PC-3 (cell line): ENCODE measurements at regions not wholly inside any gene's neighbourhood (a gene's known extent, or its start where the extent isn't known, plus 50 kb on each side); places are given as distances from the start of the nearest gene placed in this dataset.

Experiments used
- ATAC-seq: fragments of 200-7000 bp; cut with Tn5 transposase; 2 replicates; pipeline ENCODE4 v1.9.1; 2020; ENCODE audit warnings: mild to moderate bottlenecking, moderate library complexity
- BruUV-seq: library from RNA; stranded (reverse); fragments of 400-500 nt; replicated peaks from 2 replicates; lab custom pipeline; 2021; lab: Mats Ljungman, UMichigan
- CTCF ChIA-PET: fragments of 300-600 bp; sonication (Branson Sonifier 250); formaldehyde crosslinking; loops from one replicate; lab custom pipeline; 2022; ENCODE audit warnings: antibody characterized with exemption; lab: Charles Lee
- POLR2A ChIA-PET: fragments of 300-600 bp; sonication (Branson Sonifier 250); formaldehyde crosslinking; loops from one replicate; lab custom pipeline; 2022; ENCODE audit warnings: antibody characterized with exemption; ENCODE audit not compliant: unreplicated experiment; lab: Charles Lee
- DNase-seq: peaks from one replicate; pipeline ENCODE4 v3.0.0-alpha.2; 2015
- H2AFZ ChIP-seq: fragments of 300-600 bp; sonication (generic); 2 replicates; pipeline ENCODE4 v1.6.0; 2016; ENCODE audit warnings: antibody characterized with exemption, low read length
- H3F3A ChIP-seq: fragments of 300-600 bp; sonication (generic); one replicate; pipeline ENCODE4 v1.6.0; 2017; ENCODE audit warnings: antibody characterized with exemption, low read length, control low read depth, mild to moderate bottlenecking; ENCODE audit not compliant: unreplicated experiment
- H3K27ac ChIP-seq: fragments of 300-600 bp; sonication (generic); 2 replicates; pipeline ENCODE4 v1.5.1; 2016; ENCODE audit warnings: mild to moderate bottlenecking, low read length
- H3K27me3 ChIP-seq: fragments of 300-600 bp; sonication (generic); 2 replicates; pipeline ENCODE4 v1.6.1; 2016; ENCODE audit warnings: low read length, mixed read lengths
- H3K36me3 ChIP-seq: fragments of 300-600 bp; sonication (generic); 2 replicates; pipeline ENCODE4 v1.6.1; 2016; ENCODE audit warnings: low read depth, mixed run types, low read length, mixed read lengths
- H3K4me1 ChIP-seq: fragments of 300-600 bp; sonication (generic); 2 replicates; pipeline ENCODE4 v1.5.1; 2016; ENCODE audit warnings: low read length; ENCODE audit not compliant: insufficient read depth
- H3K4me2 ChIP-seq: fragments of 300-600 bp; sonication (generic); 2 replicates; pipeline ENCODE4 v1.6.0; 2016; ENCODE audit warnings: low read length
- H3K4me3 ChIP-seq: fragments of 300-600 bp; sonication (generic); 2 replicates; pipeline ENCODE4 v1.5.1; 2016; ENCODE audit warnings: mild to moderate bottlenecking, low read length, mixed read lengths
- H3K79me2 ChIP-seq: fragments of 300-600 bp; sonication (generic); 2 replicates; pipeline ENCODE4 v1.6.1; 2017; ENCODE audit warnings: low read length, mixed read lengths
- H3K9ac ChIP-seq: fragments of 300-600 bp; sonication (generic); 2 replicates; pipeline ENCODE4 v1.6.0; 2016; ENCODE audit warnings: mild to moderate bottlenecking, low read length
- H3K9me2 ChIP-seq: fragments of 300-600 bp; sonication (generic); replicated peaks from 2 replicates; pipeline ENCODE4 v1.6.1; 2016; ENCODE audit warnings: mixed run types, low read length, mixed read lengths
- H3K9me3 ChIP-seq: fragments of 300-600 bp; sonication (generic); 2 replicates; pipeline ENCODE4 v1.6.1; 2016; ENCODE audit warnings: low read length, mixed read lengths
- H4K20me1 ChIP-seq: fragments of 300-600 bp; sonication (generic); 2 replicates; pipeline ENCODE4 v1.6.1; 2016; ENCODE audit warnings: low read length, mixed read lengths
- CTCF ChIP-seq: fragments of 300-600 bp; sonication (generic); conservative IDR thresholded peaks from 2 replicates; pipeline ENCODE4 v1.5.1; 2017; ENCODE audit warnings: antibody characterized with exemption, low read depth, mild to moderate bottlenecking, low read length
- EZH2 ChIP-seq: fragments of 300-600 bp; sonication (generic); IDR thresholded peaks from one replicate; pipeline ENCODE4 v1.6.1; 2017; ENCODE audit warnings: antibody characterized with exemption, mild to moderate bottlenecking, low read length; ENCODE audit not compliant: unreplicated experiment
- EZH2phosphoT487 ChIP-seq: fragments of 300-600 bp; sonication (generic); IDR thresholded peaks from 2 replicates; pipeline ENCODE4 v1.6.1; 2018; ENCODE audit warnings: mild to moderate bottlenecking, antibody characterized with exemption, low read length, borderline replicate concordance
- intact Hi-C: fragments of 100-400 bp; cut with micrococcal nuclease; formaldehyde crosslinking; loops from 2 replicates; pipeline ENCODE4 v1.9.0; 2023

GRCh38 chr20:21033817-21034216 is 72.3 kb downstream of the LINC00237 start:
- TF ChIP-seq EZH2phosphoT487, result no peak
- no peak for TF ChIP-seq CTCF
- no peak for TF ChIP-seq EZH2
- Histone ChIP-seq H3K9me3 (no peaks in the 10 kb centered on the region), H4K20me1 (no peaks in the 10 kb centered on the region), H3K4me2 (no peak overlapping the region), H3F3A (no peaks in the 10 kb centered on the region), H3K27ac (no peak overlapping the region), H3K9ac (no peak overlapping the region), H3K27me3 (peaks cover 24% of the 10 kb centered on the region), H3K79me2 (no peaks in the 10 kb centered on the region), H3K4me3 (no peak overlapping the region), H2AFZ (no peak overlapping the region), H3K4me1 (no peaks in the 10 kb centered on the region), H3K36me3 (no peaks in the 10 kb centered on the region), H3K9me2 (no peaks in the 10 kb centered on the region)
- ATAC-seq, result no peak
- intact Hi-C loops, result no loop called here
- no peak for DNase-seq
- ChIA-PET CTCF (no interaction called here), POLR2A (no interaction called here)
- no TSS peak for BruUV-seq

DNA sequence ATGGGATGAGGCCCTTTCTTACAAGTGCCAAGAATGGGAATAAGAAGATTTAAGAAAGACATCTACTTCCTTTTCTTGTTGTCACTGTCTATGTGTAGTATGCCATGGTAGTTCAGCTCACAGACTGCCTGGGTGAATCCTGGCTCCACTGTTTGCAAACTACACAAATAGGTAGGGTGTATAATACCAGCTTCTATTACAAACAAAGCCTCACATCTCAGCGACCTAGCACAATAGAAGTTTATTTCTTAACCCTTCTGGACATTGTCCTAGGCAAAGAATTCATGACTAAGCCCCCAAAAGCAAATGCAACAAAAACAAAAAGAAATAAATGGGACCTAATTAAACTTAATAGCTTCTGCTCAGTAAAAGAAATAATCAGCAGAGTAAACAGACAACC is 74.5 kb downstream of the LINC00237 start:
- Histone ChIP-seq H3F3A (no peaks in the 10 kb centered on the region), H3K4me2 (no peak overlapping the region), H4K20me1 (no peaks in the 10 kb centered on the region), H3K27me3 (peaks cover 17% of the 10 kb centered on the region), H3K9ac (no peak overlapping the region), H3K4me3 (no peak overlapping the region), H2AFZ (no peak overlapping the region), H3K79me2 (no peaks in the 10 kb centered on the region), H3K9me2 (no peaks in the 10 kb centered on the region), H3K36me3 (no peaks in the 10 kb centered on the region), H3K4me1 (no peaks in the 10 kb centered on the region), H3K27ac (no peak overlapping the region), H3K9me3 (no peaks in the 10 kb centered on the region)
- ATAC-seq (no peak), DNase-seq (no peak)
- CTCF ChIA-PET, result no interaction called here
- POLR2A ChIA-PET, result interaction anchor here (0.6 kb wide), 1 partner anchor 58 kb away, joined by 5 read pairs; no protein-coding TSS in a partner anchor
- no TSS peak for BruUV-seq
- intact Hi-C loops, result no loop called here
- TF ChIP-seq EZH2 (no peak), CTCF (no peak), EZH2phosphoT487 (no peak)

GRCh38 chr20:21029341-21029740 is 76.8 kb downstream of the LINC00237 start:
- BruUV-seq, result no TSS peak
- ATAC-seq (no peak), DNase-seq (no peak)
- ChIA-PET POLR2A (no interaction called here), CTCF (no interaction called here)
- H3F3A ChIP-seq, result no peaks in the 10 kb centered on the region
- H3K79me2 ChIP-seq, result no peaks in the 10 kb centered on the region
- TF ChIP-seq EZH2phosphoT487 (no peak), CTCF (no peak), EZH2 (no peak)
- peaks cover 2% of the 10 kb centered on the region; the same call in 1 of the 2 replicates for H3K27me3 ChIP-seq
- H3K9me3 ChIP-seq, result no peaks in the 10 kb centered on the region
- no peak overlapping the region for H3K27ac ChIP-seq
- no peak overlapping the region for H2AFZ ChIP-seq
- no peak overlapping the region for H3K4me3 ChIP-seq
- no peaks in the 10 kb centered on the region for H4K20me1 ChIP-seq
- H3K9ac ChIP-seq, result no peak overlapping the region
- H3K4me2 ChIP-seq, result no peak overlapping the region
- H3K9me2 ChIP-seq, result no peaks in the 10 kb centered on the region
- no peaks in the 10 kb centered on the region for H3K36me3 ChIP-seq
- H3K4me1 ChIP-seq, result no peaks in the 10 kb centered on the region
- intact Hi-C loops, result no loop called here
